SK-N-SH (cell line): ENCODE measurements at regions not wholly inside any gene's neighbourhood (a gene's known extent, or its start where the extent isn't known, plus 50 kb on each side); places are given as distances from the start of the nearest gene placed in this dataset.

Experiments used
- CTCF ChIA-PET: fragments of 300-600, 350-600 bp; formaldehyde crosslinking; extraction: SDS; loops from one replicate; lab custom pipeline; 2021; lab: Yijun Ruan, JAX
- POLR2A ChIA-PET: fragments of 350-600 bp; sonication (Branson Sonifier 250); formaldehyde crosslinking; extraction: SDS; loops from one replicate; lab custom pipeline; 2020; ENCODE audit warnings: antibody characterized with exemption, inconsistent platforms; lab: Yijun Ruan, JAX
- DNase-seq: peaks from one replicate; pipeline ENCODE4 v3.0.0; 2012
- H2AFZ ChIP-seq: fragments of 200-600 bp; sonication (generic); 2 replicates; pipeline ENCODE4 v1.8.1; 2016; ENCODE audit warnings: antibody characterized with exemption, mild to moderate bottlenecking, low read depth
- H3F3A ChIP-seq: fragments of 200-600 bp; sonication (generic); replicated peaks from 2 replicates; pipeline ENCODE3; 2016; ENCODE audit warnings: antibody characterized with exemption, mild to moderate bottlenecking; ENCODE audit not compliant: insufficient read depth
- H3K27ac ChIP-seq, 2 experiments: fragments of 200-500 bp in 1 of 2; fragments of 200-600 bp in 1 of 2; sonication (Bioruptor generic) in 1 of 2; sonication (generic), shearing (Covaris generic) in 1 of 2; 2 replicates each; pipeline versions ENCODE4 v1.5.1 to v1.6.1; 2014 to 2016; ENCODE audit warnings: low read depth in 2 of 2, inconsistent platforms in 1 of 2, low read length in 1 of 2, mild to moderate bottlenecking in 1 of 2, mixed read lengths in 1 of 2
- H3K27me3 ChIP-seq: fragments of 200-600 bp; sonication (generic), shearing (Covaris generic); 2 replicates; pipeline ENCODE4 v1.6.1; 2016; ENCODE audit warnings: mixed run types; ENCODE audit not compliant: insufficient read depth
- H3K36me3 ChIP-seq, 2 experiments: fragments of 200-500 bp in 1 of 2; fragments of 200-600 bp in 1 of 2; sonication (Bioruptor generic) in 1 of 2; sonication (generic) in 1 of 2; replicated peaks in 1 of 2; 2 replicates each; pipeline versions ENCODE3 to v1.5.1; 2014 to 2016; ENCODE audit warnings: low read length in 1 of 2, mild to moderate bottlenecking in 1 of 2; ENCODE audit not compliant: insufficient read depth in 2 of 2, control insufficient read depth in 1 of 2
- H3K4me1 ChIP-seq, 2 experiments: fragments of 200-500 bp in 1 of 2; fragments of 200-600 bp in 1 of 2; sonication (Bioruptor generic) in 1 of 2; sonication (generic), shearing (Covaris generic) in 1 of 2; 2 replicates each; pipeline versions ENCODE4 v1.5.1 to v1.6.1; 2014 to 2016; ENCODE audit warnings: low read depth in 1 of 2, low read length in 1 of 2, mixed run types in 1 of 2; ENCODE audit not compliant: insufficient read depth in 2 of 2, control insufficient read depth in 1 of 2
- H3K4me2 ChIP-seq: fragments of 200-600 bp; sonication (generic), shearing (Covaris generic); 2 replicates; pipeline ENCODE4 v1.6.1; 2017; ENCODE audit warnings: mixed run types
- H3K4me3 ChIP-seq, 2 experiments: fragments of 200-500 bp in 1 of 2; fragments of 200-600 bp in 1 of 2; sonication (Bioruptor generic) in 1 of 2; sonication (generic), shearing (Covaris generic) in 1 of 2; 2 replicates each; pipeline versions ENCODE4 v1.5.1 to v1.8.1; 2014 to 2016; ENCODE audit warnings: low read depth in 2 of 2, inconsistent platforms in 1 of 2, low read length in 1 of 2, mild to moderate bottlenecking in 1 of 2, mixed read lengths in 1 of 2, moderate library complexity in 1 of 2
- H3K79me2 ChIP-seq: fragments of 200-600 bp; sonication (generic); 2 replicates; pipeline ENCODE4 v1.8.1; 2017; ENCODE audit warnings: mild to moderate bottlenecking; ENCODE audit not compliant: insufficient read depth
- H3K9ac ChIP-seq: fragments of 200-600 bp; sonication (generic); 2 replicates; pipeline ENCODE4 v1.6.1; 2017; ENCODE audit warnings: mixed run types
- H3K9me2 ChIP-seq: fragments of 200-600 bp; sonication (generic); 2 replicates; pipeline ENCODE4 v1.6.1; 2017; ENCODE audit warnings: mixed run types
- H3K9me3 ChIP-seq: fragments of 200-600 bp; sonication (generic); 2 replicates; pipeline ENCODE4 v1.6.1; 2017; ENCODE audit warnings: mixed run types, mild to moderate bottlenecking, moderate library complexity
- H4K20me1 ChIP-seq: fragments of 200-600 bp; sonication (generic); 2 replicates; pipeline ENCODE4 v1.6.1; 2017; ENCODE audit warnings: mild to moderate bottlenecking, mixed run types; ENCODE audit not compliant: insufficient read depth
- CHD2 ChIP-seq: fragments of 150-350 bp; IDR thresholded peaks from 2 replicates; pipeline ENCODE4 v1.6.1; 2018; ENCODE audit warnings: low read length; ENCODE audit not compliant: partially characterized antibody
- CTCF ChIP-seq: fragments of 200-600 bp; sonication (generic); IDR thresholded peaks from 2 replicates; pipeline ENCODE4 v1.6.1; 2017; ENCODE audit warnings: antibody characterized with exemption, mild to moderate bottlenecking, moderate library complexity
- ELF1 ChIP-seq: IDR thresholded peaks from 2 replicates; pipeline ENCODE4 v1.4.0; 2012
- EP300 ChIP-seq, 2 experiments: IDR thresholded peaks; 2 replicates each; pipeline versions ENCODE4 v1.4.0 to v1.6.1; 2012; ENCODE audit warnings: borderline replicate concordance in 1 of 2, low read depth in 1 of 2, low read length in 1 of 2
- FOSL2 ChIP-seq: IDR thresholded peaks from 2 replicates; pipeline ENCODE4 v1.4.0; 2012; ENCODE audit warnings: low read depth, mild to moderate bottlenecking, moderate library complexity, borderline replicate concordance
- FOXJ3 ChIP-seq: sonication (generic); formaldehyde crosslinking; IDR thresholded peaks from 2 replicates; pipeline ENCODE4 v1.5.1; 2020; ENCODE audit warnings: mild to moderate bottlenecking, missing genetic modification reagents
- FOXM1 ChIP-seq: IDR thresholded peaks from 2 replicates; pipeline ENCODE4 v1.4.0; 2012; ENCODE audit warnings: low read depth, mild to moderate bottlenecking
- GATA2 ChIP-seq: sonication (generic); formaldehyde crosslinking; IDR thresholded peaks from 2 replicates; pipeline ENCODE4 v1.5.0; 2020; ENCODE audit warnings: mild to moderate bottlenecking, missing genetic modification reagents
- JUND ChIP-seq: IDR thresholded peaks from 2 replicates; pipeline ENCODE4 v1.4.0; 2012
- NRF1 ChIP-seq: IDR thresholded peaks from 2 replicates; pipeline ENCODE4 v1.6.1; 2012; ENCODE audit warnings: low read depth, mild to moderate bottlenecking, low read length
- RAD21 ChIP-seq: IDR thresholded peaks from 2 replicates; pipeline ENCODE4 v1.6.1; 2012; ENCODE audit warnings: mild to moderate bottlenecking, low read length
- RXRA ChIP-seq: IDR thresholded peaks from 2 replicates; pipeline ENCODE4 v1.4.0; 2012; ENCODE audit warnings: low read depth, mild to moderate bottlenecking, borderline replicate concordance
- SIN3A ChIP-seq: IDR thresholded peaks from 2 replicates; pipeline ENCODE4 v1.6.1; 2012; ENCODE audit warnings: low read depth, mild to moderate bottlenecking, low read length, moderate library complexity, borderline replicate concordance
- SMC3 ChIP-seq: IDR thresholded peaks from 2 replicates; pipeline ENCODE4 v1.6.1; 2012; ENCODE audit warnings: low read depth, low read length, improper control_type of control experiment
- TAF1 ChIP-seq: IDR thresholded peaks from 2 replicates; pipeline ENCODE4 v1.6.1; 2012; ENCODE audit warnings: low read depth, mild to moderate bottlenecking, low read length, moderate library complexity, borderline replicate concordance
- TCF12 ChIP-seq: IDR thresholded peaks from 2 replicates; pipeline ENCODE4 v1.4.0; 2012
- YY1 ChIP-seq: IDR thresholded peaks from 2 replicates; pipeline ENCODE4 v1.4.0; 2012; ENCODE audit warnings: low read depth, mild to moderate bottlenecking
- WGBS: methylation state at CpG from one replicate; pipeline ENCODE4 v1.1.6; 2017; ENCODE audit warnings: low lambda C conversion rate; 5-methylcytosine and 5-hydroxymethylcytosine counted together
- TF ChIP-seq, protein P1 (sequence below): fragments of 150-350 bp; IDR thresholded peaks from 2 replicates; pipeline ENCODE4 v1.6.1; 2017; ENCODE audit warnings: antibody characterized with exemption, low read length, low read depth, borderline replicate concordance
- TF ChIP-seq, protein P2 (sequence below): IDR thresholded peaks from 2 replicates; pipeline ENCODE4 v1.4.0; 2012; ENCODE audit warnings: low read depth
- TF ChIP-seq, protein P3 (sequence below): IDR thresholded peaks from 2 replicates; pipeline ENCODE4; 2012

GRCh38 chr15:59905176-59905575 is 98.9 kb upstream of the FOXB1 start:
- ChIA-PET POLR2A (no interaction called here), CTCF (no interaction called here)
- Histone ChIP-seq H3K9ac (no peak overlapping the region), H3K27ac (no peak overlapping the region), H3K9me3 (no peaks in the 10 kb centered on the region), H3K36me3 (no peaks in the 10 kb centered on the region), H3F3A (no peaks in the 10 kb centered on the region), H3K4me1 (no peaks in the 10 kb centered on the region), H3K9me2 (no peaks in the 10 kb centered on the region), H2AFZ (no peak overlapping the region), H3K79me2 (no peaks in the 10 kb centered on the region), H3K27me3 (no peaks in the 10 kb centered on the region), H3K4me2 (no peak overlapping the region), H4K20me1 (no peaks in the 10 kb centered on the region), H3K4me3 (no peak overlapping the region)
- no peak for TF ChIP-seq TAF1
- TF ChIP-seq NRF1: no peak
- DNase-seq: no peak
- 15% methylated on average over 4 of the region's 4 CpGs for WGBS

DNA sequence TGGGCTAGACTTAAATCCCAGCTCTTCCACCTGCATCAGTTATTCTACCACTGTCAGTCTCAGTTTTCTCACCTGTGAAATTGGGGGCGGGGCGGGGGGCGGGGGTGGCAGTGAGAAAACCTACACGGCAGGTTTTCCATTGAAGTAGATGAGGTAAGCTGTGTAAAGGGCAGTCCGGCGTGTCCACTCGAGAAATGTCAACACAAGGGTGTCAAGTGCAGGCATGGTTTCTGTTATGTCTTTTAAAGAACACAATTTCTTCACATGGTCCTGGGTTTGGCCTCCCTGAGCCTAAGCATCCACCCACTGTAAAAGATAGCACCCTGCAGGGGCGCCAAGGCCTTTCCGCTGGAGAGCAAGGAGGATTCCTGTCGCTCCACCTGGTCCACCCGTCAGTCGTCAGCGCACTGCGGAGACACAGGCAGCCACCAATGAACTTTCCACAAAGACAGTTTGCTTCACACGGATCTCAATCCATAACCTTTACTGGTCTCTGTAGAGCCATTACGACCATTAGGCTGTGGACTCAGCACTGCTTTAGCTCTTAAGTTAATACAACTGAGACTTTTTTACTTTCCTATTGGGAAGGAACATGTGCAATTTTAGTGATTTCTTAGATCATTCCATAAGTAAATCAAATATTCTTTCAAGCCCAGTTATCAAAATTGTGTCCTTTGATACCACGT is 99.5 kb upstream of the FOXB1 start:
- CTCF ChIA-PET: interaction anchor here (1.3 kb wide), 1 partner anchor 13 kb away, joined by 3 read pairs; no protein-coding TSS in a partner anchor
- POLR2A ChIA-PET: no interaction called here
- no peak for TF ChIP-seq RAD21
- TF ChIP-seq SIN3A: no peak
- TF ChIP-seq, protein P1, sequence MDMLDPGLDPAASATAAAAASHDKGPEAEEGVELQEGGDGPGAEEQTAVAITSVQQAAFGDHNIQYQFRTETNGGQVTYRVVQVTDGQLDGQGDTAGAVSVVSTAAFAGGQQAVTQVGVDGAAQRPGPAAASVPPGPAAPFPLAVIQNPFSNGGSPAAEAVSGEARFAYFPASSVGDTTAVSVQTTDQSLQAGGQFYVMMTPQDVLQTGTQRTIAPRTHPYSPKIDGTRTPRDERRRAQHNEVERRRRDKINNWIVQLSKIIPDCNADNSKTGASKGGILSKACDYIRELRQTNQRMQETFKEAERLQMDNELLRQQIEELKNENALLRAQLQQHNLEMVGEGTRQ: no peak
- TF ChIP-seq FOSL2: no peak
- no peak for TF ChIP-seq FOXM1
- no peak for TF ChIP-seq YY1
- no peak for TF ChIP-seq EP300 (IDR thresholded peaks at IDR 0.05; ENCODE audit: borderline replicate concordance in 1 of 2, low read depth in 1 of 2, low read length in 1 of 2)
- no peak for TF ChIP-seq TCF12
- TF ChIP-seq RXRA: no peak
- no peak for TF ChIP-seq JUND
- no peak for TF ChIP-seq SMC3
- TF ChIP-seq, protein P2, sequence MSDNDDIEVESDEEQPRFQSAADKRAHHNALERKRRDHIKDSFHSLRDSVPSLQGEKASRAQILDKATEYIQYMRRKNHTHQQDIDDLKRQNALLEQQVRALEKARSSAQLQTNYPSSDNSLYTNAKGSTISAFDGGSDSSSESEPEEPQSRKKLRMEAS: no peak
- TF ChIP-seq, protein P3, sequence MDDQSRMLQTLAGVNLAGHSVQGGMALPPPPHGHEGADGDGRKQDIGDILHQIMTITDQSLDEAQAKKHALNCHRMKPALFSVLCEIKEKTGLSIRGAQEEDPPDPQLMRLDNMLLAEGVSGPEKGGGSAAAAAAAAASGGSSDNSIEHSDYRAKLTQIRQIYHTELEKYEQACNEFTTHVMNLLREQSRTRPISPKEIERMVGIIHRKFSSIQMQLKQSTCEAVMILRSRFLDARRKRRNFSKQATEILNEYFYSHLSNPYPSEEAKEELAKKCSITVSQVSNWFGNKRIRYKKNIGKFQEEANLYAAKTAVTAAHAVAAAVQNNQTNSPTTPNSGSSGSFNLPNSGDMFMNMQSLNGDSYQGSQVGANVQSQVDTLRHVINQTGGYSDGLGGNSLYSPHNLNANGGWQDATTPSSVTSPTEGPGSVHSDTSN: no peak
- no peak for TF ChIP-seq CTCF
- TF ChIP-seq ELF1: no peak
- TF ChIP-seq CHD2: no peak
- no peak for TF ChIP-seq FOXJ3 (CRISPR knock-in tag)
- no peak for TF ChIP-seq NRF1
- no peak for TF ChIP-seq GATA2 (CRISPR knock-in tag)

More for the DNA sequence above, 99.5 kb upstream of the FOXB1 start:
- H3F3A ChIP-seq: no peaks in the 10 kb centered on the region
- no peaks in the 10 kb centered on the region for H3K79me2 ChIP-seq
- no peak for DNase-seq
- no peak overlapping the region for H3K4me2 ChIP-seq
- WGBS: 21% methylated on average over 16 of the region's 17 CpGs
- H3K9me3 ChIP-seq: no peaks in the 10 kb centered on the region
- H3K27ac ChIP-seq: no peak overlapping the region
- no peaks in the 10 kb centered on the region for H3K36me3 ChIP-seq
- no peak overlapping the region for H3K4me3 ChIP-seq
- no peaks in the 10 kb centered on the region for H3K27me3 ChIP-seq
- H4K20me1 ChIP-seq: no peaks in the 10 kb centered on the region
- H3K9ac ChIP-seq: no peak overlapping the region
- no peaks in the 10 kb centered on the region for H3K4me1 ChIP-seq
- no peaks in the 10 kb centered on the region for H3K9me2 ChIP-seq
- no peak overlapping the region for H2AFZ ChIP-seq
